OCI-LY1 (cell line): ENCODE measurements at regions not wholly inside any gene's neighbourhood (a gene's known extent, or its start where the extent isn't known, plus 50 kb on each side); places are given as distances from the start of the nearest gene placed in this dataset.

Source experiments
- H2AFZ ChIP-seq: fragments of 200-600 bp; sonication (generic), shearing (Covaris generic); 2 replicates; pipeline ENCODE4 v1.6.0; 2014; ENCODE audit warnings: antibody characterized with exemption, mild to moderate bottlenecking, low read length
- H3F3A ChIP-seq: fragments of 200-600 bp; sonication (generic), shearing (Covaris generic); 2 replicates; pipeline ENCODE4 v1.6.0; 2014; ENCODE audit warnings: mild to moderate bottlenecking, antibody characterized with exemption, low read length, moderate library complexity; ENCODE audit not compliant: insufficient read depth
- H3K27ac ChIP-seq: fragments of 200-600 bp; sonication (generic); 2 replicates; pipeline ENCODE4 v1.5.1; 2014; ENCODE audit warnings: low read length, mixed run types, mild to moderate bottlenecking, low read depth; ENCODE audit not compliant: poor library complexity, severe bottlenecking
- H3K27me3 ChIP-seq: fragments of 200-600 bp; sonication (generic); 2 replicates; pipeline ENCODE4 v1.6.0; 2014; ENCODE audit warnings: antibody characterized with exemption, mild to moderate bottlenecking, low read length, moderate library complexity; ENCODE audit not compliant: insufficient read depth
- H3K36me3 ChIP-seq: fragments of 200-600 bp; sonication (generic); 2 replicates; pipeline ENCODE4 v1.6.1; 2014; ENCODE audit warnings: mild to moderate bottlenecking, antibody characterized with exemption, low read length, moderate library complexity, mixed read lengths; ENCODE audit not compliant: insufficient read depth
- H3K4me1 ChIP-seq: fragments of 200-600 bp; sonication (generic); 2 replicates; pipeline ENCODE4 v1.5.1; 2014; ENCODE audit warnings: mild to moderate bottlenecking, low read length, moderate library complexity; ENCODE audit not compliant: insufficient read depth, severe bottlenecking
- H3K4me2 ChIP-seq: fragments of 200-600 bp; sonication (generic), shearing (Covaris generic); 2 replicates; pipeline ENCODE4 v1.6.1; 2014; ENCODE audit warnings: low read length
- H3K4me3 ChIP-seq: fragments of 200-600 bp; sonication (generic); 2 replicates; pipeline ENCODE4 v1.5.1; 2014; ENCODE audit warnings: low read length, low read depth, mild to moderate bottlenecking, mixed read lengths; ENCODE audit not compliant: poor library complexity, severe bottlenecking
- H3K79me2 ChIP-seq: fragments of 200-600 bp; shearing (Covaris generic); 2 replicates; pipeline ENCODE4 v1.6.1; 2016; ENCODE audit warnings: mixed run types, low read length, mixed read lengths; ENCODE audit not compliant: insufficient read depth
- H3K9ac ChIP-seq: fragments of 200-600 bp; sonication (generic), shearing (Covaris generic); 2 replicates; pipeline ENCODE4 v1.6.1; 2014; ENCODE audit warnings: mild to moderate bottlenecking, low read length, mixed read lengths
- H3K9me2 ChIP-seq: fragments of 200-600 bp; sonication (generic), shearing (Covaris generic); 2 replicates; pipeline ENCODE4 v1.6.1; 2014; ENCODE audit warnings: low read depth, mild to moderate bottlenecking, low read length, mixed read lengths
- H3K9me3 ChIP-seq: fragments of 200-600 bp; shearing (Covaris generic); 2 replicates; pipeline ENCODE4 v1.6.1; 2014; ENCODE audit warnings: low read length, mixed read lengths
- H4K20me1 ChIP-seq: fragments of 200-600 bp; sonication (generic), shearing (Covaris generic); 2 replicates; pipeline ENCODE4 v1.6.0; 2016; ENCODE audit warnings: mild to moderate bottlenecking, low read length; ENCODE audit not compliant: insufficient read depth
- CTCF ChIP-seq: fragments of 200-600 bp; sonication (generic), shearing (Covaris generic); IDR thresholded peaks from 2 replicates; pipeline ENCODE4 v1.5.1; 2017; ENCODE audit warnings: mild to moderate bottlenecking, antibody characterized with exemption, low read length, moderate library complexity, mixed read lengths
- EZH2 ChIP-seq: fragments of 200-600 bp; sonication (generic), shearing (Covaris generic); IDR thresholded peaks from 2 replicates; pipeline ENCODE4 v1.8.0; 2017; ENCODE audit warnings: borderline replicate concordance, mixed run types, mild to moderate bottlenecking, antibody characterized with exemption, low read length, moderate library complexity, mixed read lengths

GRCh38 chr4:187380181-187380581, 615.4 kb upstream of the ZFP42 start:
- Histone ChIP-seq H3F3A (no peaks in the 10 kb centered on the region), H2AFZ (no peak overlapping the region), H3K27me3 (no peaks in the 10 kb centered on the region), H3K4me1 (peaks cover 8% of the 10 kb centered on the region), H3K9ac (no peak overlapping the region), H3K36me3 (no peaks in the 10 kb centered on the region), H3K79me2 (no peaks in the 10 kb centered on the region), H3K9me3 (no peaks in the 10 kb centered on the region), H3K27ac (no peak overlapping the region), H3K4me2 (no peak overlapping the region), H4K20me1 (no peaks in the 10 kb centered on the region), H3K4me3 (no peak overlapping the region), H3K9me2 (no peaks in the 10 kb centered on the region)
- no peak for TF ChIP-seq EZH2
- TF ChIP-seq CTCF, result peak; percentile 65

DNA sequence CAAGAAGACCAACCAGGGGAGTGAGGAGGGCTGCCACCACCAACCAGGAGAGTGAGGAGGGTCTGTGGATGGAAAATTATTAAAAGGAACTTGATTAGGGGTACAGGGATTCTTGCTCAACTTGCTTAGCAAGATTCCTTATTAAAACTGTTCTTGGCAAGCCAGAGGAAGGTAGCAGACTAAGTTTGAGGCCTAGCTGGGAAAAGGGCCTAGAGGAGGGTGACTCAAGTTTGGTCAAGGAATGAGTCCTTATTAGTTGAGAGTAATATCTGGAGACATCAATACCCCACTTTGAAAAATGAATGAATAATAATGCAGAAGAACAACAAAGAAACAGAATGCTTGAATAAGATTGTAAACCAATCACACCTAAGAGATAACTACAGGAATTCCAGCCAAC, 612.4 kb upstream of the ZFP42 start:
- no peak overlapping the region for H3K27ac ChIP-seq
- no peak overlapping the region for H3K4me2 ChIP-seq
- no peaks in the 10 kb centered on the region for H4K20me1 ChIP-seq
- H3K9ac ChIP-seq, result no peak overlapping the region
- H3K36me3 ChIP-seq, result no peaks in the 10 kb centered on the region
- no peaks in the 10 kb centered on the region for H3K9me2 ChIP-seq
- peaks cover 7% of the 10 kb centered on the region for H3K4me1 ChIP-seq
- H3K9me3 ChIP-seq, result no peaks in the 10 kb centered on the region
- no peaks in the 10 kb centered on the region for H3K79me2 ChIP-seq
- H3F3A ChIP-seq, result no peaks in the 10 kb centered on the region
- TF ChIP-seq CTCF, result no peak
- no peak for TF ChIP-seq EZH2
- H3K27me3 ChIP-seq, result no peaks in the 10 kb centered on the region
- no peak overlapping the region for H2AFZ ChIP-seq
- H3K4me3 ChIP-seq, result no peak overlapping the region

DNA sequence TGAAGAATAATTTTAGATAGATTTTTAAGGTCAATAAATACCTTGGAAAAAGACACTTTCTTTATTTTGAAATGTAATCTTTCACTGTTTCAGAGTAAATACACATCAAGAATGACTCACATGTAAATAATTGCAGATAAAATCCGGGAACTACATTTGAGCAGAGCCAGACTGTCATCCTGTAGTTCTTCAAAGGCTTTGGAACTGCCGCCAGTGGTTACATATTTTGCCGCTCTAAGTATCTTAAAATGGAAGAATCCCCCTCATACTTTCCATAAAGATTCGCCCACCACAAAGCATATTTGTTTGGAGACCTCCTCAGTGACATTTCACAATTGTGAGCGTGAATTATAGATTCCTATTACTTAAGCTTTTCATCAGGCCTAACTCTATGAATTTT, 607.8 kb upstream of the ZFP42 start:
- Histone ChIP-seq H3K4me2 (no peak overlapping the region), H4K20me1 (no peaks in the 10 kb centered on the region), H3K27me3 (no peaks in the 10 kb centered on the region), H3K9me2 (no peaks in the 10 kb centered on the region), H2AFZ (no peak overlapping the region), H3F3A (no peaks in the 10 kb centered on the region), H3K4me3 (no peak overlapping the region), H3K9ac (no peak overlapping the region), H3K79me2 (no peaks in the 10 kb centered on the region), H3K9me3 (no peaks in the 10 kb centered on the region), H3K36me3 (no peaks in the 10 kb centered on the region), H3K27ac (no peak overlapping the region), H3K4me1 (peaks cover 1% of the 10 kb centered on the region)
- TF ChIP-seq CTCF, result no peak
- no peak for TF ChIP-seq EZH2
